HFFc6 (cell line): ENCODE measurements at regions not wholly inside any gene's neighbourhood (a gene's known extent, or its start where the extent isn't known, plus 50 kb on each side); places are given as distances from the start of the nearest gene placed in this dataset.

Experiments
- DNase-seq: peaks from one replicate; pipeline ENCODE4 v3.0.0-alpha.2; 2018
- H3K27ac Mint-ChIP-seq: 2 replicates; pipeline ENCODE4 v1.8.0; 2020; ENCODE audit warnings: mild to moderate bottlenecking, mixed read lengths
- H3K27me3 Mint-ChIP-seq: 2 replicates; pipeline ENCODE4 v1.8.0; 2021; ENCODE audit warnings: mild to moderate bottlenecking, moderate library complexity, mixed read lengths; ENCODE audit not compliant: insufficient read depth
- H3K36me3 Mint-ChIP-seq: 2 replicates; pipeline ENCODE4 v1.8.0; 2021; ENCODE audit warnings: low read depth, mixed read lengths
- H3K4me1 Mint-ChIP-seq: 2 replicates; pipeline ENCODE4 v1.8.0; 2020; ENCODE audit warnings: low read depth, mixed read lengths
- H3K4me3 Mint-ChIP-seq: 2 replicates; pipeline ENCODE4 v1.8.0; 2020; ENCODE audit warnings: mild to moderate bottlenecking, moderate library complexity, mixed read lengths
- H3K9me3 Mint-ChIP-seq: 2 replicates; pipeline ENCODE4 v1.8.0; 2020; ENCODE audit warnings: mild to moderate bottlenecking, mixed read lengths
- TF ChIP-seq, protein P1 (sequence below): fragments of 200-600 bp; sonication (generic); IDR thresholded peaks from 2 replicates; pipeline ENCODE4 v1.5.0; 2021; ENCODE audit warnings: antibody characterized with exemption, mild to moderate bottlenecking

DNA sequence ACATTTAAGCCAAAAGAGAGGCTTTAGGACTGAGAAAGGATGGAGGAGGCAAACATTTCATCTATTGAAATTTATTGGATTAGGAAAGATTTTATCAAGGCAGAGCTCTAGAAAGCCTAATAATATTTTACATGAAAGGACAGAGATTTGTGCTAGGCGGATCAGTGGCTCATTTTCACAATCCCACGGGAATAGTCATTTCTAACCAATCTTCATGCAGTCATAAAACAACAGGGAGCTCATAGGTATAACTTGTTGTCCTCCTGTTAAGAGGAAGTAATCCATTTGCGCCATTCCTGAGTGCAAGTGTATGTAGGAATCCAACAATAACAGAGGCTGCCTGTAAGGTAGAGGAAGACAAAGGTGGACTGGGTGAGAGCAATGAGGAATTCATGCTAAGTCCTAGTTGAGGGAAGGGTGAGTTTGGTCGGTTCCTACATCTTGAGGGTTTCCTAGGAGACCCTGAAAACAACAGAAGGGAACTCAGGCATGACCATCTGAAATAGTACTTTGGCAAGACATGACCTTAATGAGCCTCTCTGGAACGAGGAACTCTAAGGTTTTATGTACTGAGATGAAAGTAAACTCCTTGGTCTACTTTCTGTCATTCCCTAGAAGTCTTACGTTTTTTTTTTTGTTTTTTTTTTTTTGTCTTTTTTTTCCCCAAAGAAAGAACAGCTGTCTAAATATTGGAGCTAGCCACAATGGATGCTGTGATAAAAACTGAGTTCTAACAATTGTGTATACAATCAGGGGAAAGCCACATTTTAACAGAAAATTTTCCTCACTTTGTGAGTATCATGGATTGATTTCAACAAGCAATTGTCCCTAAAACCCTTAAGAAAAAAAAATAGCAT lies 89.7 kb downstream of the GEMIN8 start:
- no peak for DNase-seq
- Mint-ChIP-seq H3K9me3 (no peaks in the 10 kb centered on the region), H3K27ac (no peak overlapping the region), H3K36me3 (no peaks in the 10 kb centered on the region), H3K4me3 (no peak overlapping the region), H3K27me3 (peaks cover 9% of the 10 kb centered on the region; the same call in 1 of the 2 replicates), H3K4me1 (peaks cover 6% of the 10 kb centered on the region; the same call in 1 of the 2 replicates)
- TF ChIP-seq, protein P1, sequence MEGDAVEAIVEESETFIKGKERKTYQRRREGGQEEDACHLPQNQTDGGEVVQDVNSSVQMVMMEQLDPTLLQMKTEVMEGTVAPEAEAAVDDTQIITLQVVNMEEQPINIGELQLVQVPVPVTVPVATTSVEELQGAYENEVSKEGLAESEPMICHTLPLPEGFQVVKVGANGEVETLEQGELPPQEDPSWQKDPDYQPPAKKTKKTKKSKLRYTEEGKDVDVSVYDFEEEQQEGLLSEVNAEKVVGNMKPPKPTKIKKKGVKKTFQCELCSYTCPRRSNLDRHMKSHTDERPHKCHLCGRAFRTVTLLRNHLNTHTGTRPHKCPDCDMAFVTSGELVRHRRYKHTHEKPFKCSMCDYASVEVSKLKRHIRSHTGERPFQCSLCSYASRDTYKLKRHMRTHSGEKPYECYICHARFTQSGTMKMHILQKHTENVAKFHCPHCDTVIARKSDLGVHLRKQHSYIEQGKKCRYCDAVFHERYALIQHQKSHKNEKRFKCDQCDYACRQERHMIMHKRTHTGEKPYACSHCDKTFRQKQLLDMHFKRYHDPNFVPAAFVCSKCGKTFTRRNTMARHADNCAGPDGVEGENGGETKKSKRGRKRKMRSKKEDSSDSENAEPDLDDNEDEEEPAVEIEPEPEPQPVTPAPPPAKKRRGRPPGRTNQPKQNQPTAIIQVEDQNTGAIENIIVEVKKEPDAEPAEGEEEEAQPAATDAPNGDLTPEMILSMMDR = no peak

DNA sequence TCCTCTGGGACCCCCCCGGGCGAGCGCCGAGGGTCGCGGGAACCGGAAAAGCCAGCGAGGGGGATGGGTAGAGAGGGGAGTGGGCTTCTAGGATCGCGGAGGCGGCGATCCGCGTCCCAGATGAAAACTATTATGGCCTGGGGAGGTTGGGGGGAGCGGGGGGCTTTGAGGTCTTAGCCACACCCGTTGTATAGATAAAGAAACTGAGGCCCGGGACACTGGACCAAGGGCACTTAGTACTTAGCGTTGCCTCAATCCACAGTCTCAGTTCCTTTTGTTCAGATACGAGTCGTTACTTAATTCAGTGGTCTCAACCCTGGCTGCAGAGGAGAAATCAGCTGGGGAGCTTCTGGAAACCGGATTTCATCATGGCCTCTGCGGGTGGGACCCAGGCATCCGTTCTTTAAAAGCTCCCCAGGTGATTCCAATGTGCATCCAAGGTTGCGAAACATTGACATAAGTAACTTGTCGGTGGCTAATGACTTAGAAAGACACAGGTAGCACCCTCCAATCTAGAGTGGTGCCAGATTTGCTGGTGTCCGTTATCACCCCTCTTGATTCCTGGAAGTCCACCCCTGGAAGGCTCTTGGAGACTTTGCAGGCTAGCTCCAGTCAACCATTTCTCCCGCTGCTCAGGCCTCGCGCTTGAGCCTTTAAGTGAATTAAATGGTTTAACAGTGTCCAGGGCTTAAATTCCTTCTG lies 90.7 kb downstream of the GEMIN8 start:
- TF ChIP-seq, protein P1 = no peak
- Mint-ChIP-seq H3K4me3 (no peak overlapping the region; the same call in 1 of the 2 replicates), H3K36me3 (no peaks in the 10 kb centered on the region), H3K4me1 (peaks cover 6% of the 10 kb centered on the region; the same call in 1 of the 2 replicates), H3K27me3 (peaks cover 9% of the 10 kb centered on the region; the same call in 1 of the 2 replicates), H3K9me3 (no peaks in the 10 kb centered on the region), H3K27ac (no peak overlapping the region)
- no peak for DNase-seq

DNA sequence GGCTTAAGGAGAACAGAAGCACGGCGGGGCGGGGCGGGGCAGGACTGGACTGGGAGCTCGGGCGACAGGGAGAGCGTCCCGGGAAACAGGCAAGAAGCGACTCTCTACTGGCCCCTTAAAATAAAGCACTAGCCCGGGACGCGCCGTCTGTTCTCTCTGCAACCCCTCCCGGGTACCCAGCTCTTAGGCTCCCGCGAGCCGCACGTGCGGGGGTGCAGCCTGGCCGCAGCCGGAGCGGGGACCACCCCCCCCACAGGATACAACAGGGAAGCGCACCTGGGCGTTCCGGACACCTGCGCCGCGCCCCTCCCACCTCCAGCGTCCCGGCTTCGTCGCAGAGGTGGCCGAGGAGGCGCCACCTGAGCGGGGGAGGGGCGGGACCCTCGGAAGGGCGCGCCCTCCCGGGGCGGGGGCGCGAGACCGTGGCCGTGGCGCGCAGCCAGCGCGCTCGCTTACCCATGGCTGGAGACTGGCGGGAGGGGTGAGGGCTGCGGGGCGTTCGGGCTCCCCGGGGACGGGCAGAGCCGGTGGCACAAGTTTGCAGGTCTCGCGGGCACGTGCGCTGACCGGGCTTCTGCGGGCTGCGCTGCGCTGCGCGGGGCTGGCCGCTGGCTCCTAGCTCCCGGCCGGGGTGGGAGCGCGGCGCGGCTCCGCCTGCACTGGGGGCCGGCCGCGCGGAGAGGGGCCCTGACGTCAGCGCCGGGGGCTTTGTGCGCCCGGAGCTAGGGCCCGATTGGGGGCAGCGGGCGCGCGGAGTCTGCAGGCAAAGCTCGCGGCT lies 91.5 kb downstream of the GEMIN8 start:
- no peaks in the 10 kb centered on the region for H3K9me3 Mint-ChIP-seq
- peaks cover 8% of the 10 kb centered on the region; the same call in 1 of the 2 replicates for H3K27me3 Mint-ChIP-seq
- TF ChIP-seq, protein P1 = no peak
- no peak overlapping the region for H3K27ac Mint-ChIP-seq
- no peaks in the 10 kb centered on the region for H3K36me3 Mint-ChIP-seq
- H3K4me1 Mint-ChIP-seq = peaks cover 6% of the 10 kb centered on the region; the same call in 1 of the 2 replicates
- DNase-seq = no peak
- H3K4me3 Mint-ChIP-seq = peak overlapping the region; percentile 55; the same call in 1 of the 2 replicates

DNA sequence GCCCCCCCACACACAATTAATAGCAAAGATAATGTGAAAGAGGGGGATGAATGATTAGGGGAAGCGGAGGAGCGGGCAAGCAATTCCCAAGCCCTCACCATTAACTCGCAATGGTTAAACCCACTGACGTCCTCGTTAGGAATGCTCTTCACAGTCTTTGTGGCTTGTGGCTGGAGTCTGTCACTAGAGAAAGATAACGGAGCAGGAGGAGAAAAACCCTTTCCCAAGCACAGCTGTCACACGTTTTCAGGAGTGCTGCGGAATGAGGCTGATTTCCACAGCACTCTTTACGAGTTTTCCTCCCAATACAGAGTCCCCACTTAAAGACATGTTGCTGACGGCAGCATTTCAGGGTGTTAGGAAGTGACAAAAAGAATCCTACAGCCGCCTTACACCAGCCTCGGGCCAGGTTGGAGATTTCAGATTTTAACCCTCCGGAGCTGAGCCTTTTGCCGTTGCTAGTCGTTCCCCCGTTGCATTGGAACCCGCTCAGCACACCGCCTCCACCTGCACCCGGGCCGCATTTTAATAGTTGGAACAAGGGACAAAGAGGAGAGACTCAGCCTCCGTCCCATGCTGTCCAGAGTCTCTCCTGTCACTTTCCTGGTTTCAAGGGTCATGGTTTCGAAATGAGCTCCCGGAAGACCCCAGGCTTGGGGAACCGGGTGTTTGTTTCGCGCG lies 92.2 kb downstream of the GEMIN8 start:
- peak; percentile 31 for DNase-seq
- peaks cover 8% of the 10 kb centered on the region; the same call in 1 of the 2 replicates for H3K27me3 Mint-ChIP-seq
- TF ChIP-seq, protein P1 = no peak
- H3K4me1 Mint-ChIP-seq = peaks cover 6% of the 10 kb centered on the region; the same call in 1 of the 2 replicates
- no peaks in the 10 kb centered on the region for H3K9me3 Mint-ChIP-seq
- H3K27ac Mint-ChIP-seq = no peak overlapping the region
- H3K4me3 Mint-ChIP-seq = peak overlapping the region; percentile 55; the same call in 1 of the 2 replicates
- H3K36me3 Mint-ChIP-seq = no peaks in the 10 kb centered on the region
